ENCODE measurements at regions not wholly inside any gene's neighbourhood (a gene's known extent, or its start where the extent isn't known, plus 50 kb on each side); places are given as distances from the start of the nearest gene placed in this dataset.

- DNase-seq (ENCODE audit: extremely low spot score, insufficient read length, low read depth), result no peak
- no peak for FAIRE-seq
Observed at GRCh38 chr3:78130741-78131290, 1090.9 kb downstream of the ROBO2 start.

GRCh38 chr3:78134496-78134895 is 1094.6 kb downstream of the ROBO2 start:
- DNase-seq (ENCODE audit: extremely low spot score, insufficient read length, low read depth) (no peak), FAIRE-seq (no peak)

- FAIRE-seq, result no peak
- no peak for DNase-seq (ENCODE audit: extremely low spot score, insufficient read length, low read depth)
Observed at GRCh38 chr3:78139166-78139565, 1099.3 kb downstream of the ROBO2 start.

- DNase-seq (ENCODE audit: extremely low spot score, insufficient read length, low read depth) (no peak), FAIRE-seq (no peak)
Observed at GRCh38 chr3:78140274-78140673, 1100.4 kb downstream of the ROBO2 start.

GRCh38 chr3:78140866-78141265 is 1101.0 kb downstream of the ROBO2 start:
- FAIRE-seq (no peak), DNase-seq (ENCODE audit: extremely low spot score, insufficient read length, low read depth) (no peak)

- FAIRE-seq, result no peak
Observed at GRCh38 chr3:78141269-78141668, 1101.4 kb downstream of the ROBO2 start.

GRCh38 chr3:78143000-78143399 is 1103.1 kb downstream of the ROBO2 start:
- DNase-seq (ENCODE audit: extremely low spot score, insufficient read length, low read depth), result no peak
- FAIRE-seq, result no peak

More at GRCh38 chr3:78141269-78141668, 1101.4 kb downstream of the ROBO2 start:
- DNase-seq (ENCODE audit: extremely low spot score, insufficient read length, low read depth), result no peak

GRCh38 chr3:78148986-78149717 is 1109.3 kb downstream of the ROBO2 start:
- FAIRE-seq (no peak), DNase-seq (ENCODE audit: extremely low spot score, insufficient read length, low read depth) (no peak)

GRCh38 chr3:78153973-78154372 is 1114.1 kb downstream of the ROBO2 start:
- DNase-seq (ENCODE audit: extremely low spot score, insufficient read length, low read depth), result no peak
- FAIRE-seq, result no peak

- FAIRE-seq (no peak), DNase-seq (ENCODE audit: extremely low spot score, insufficient read length, low read depth) (no peak)
Observed at GRCh38 chr3:78154521-78155186, 1114.8 kb downstream of the ROBO2 start.

GRCh38 chr3:78161736-78162135 is 1121.8 kb downstream of the ROBO2 start:
- FAIRE-seq, result no peak
- DNase-seq (ENCODE audit: extremely low spot score, insufficient read length, low read depth), result no peak

GRCh38 chr3:78163379-78163778 is 1123.5 kb downstream of the ROBO2 start:
- no peak for FAIRE-seq

GRCh38 chr3:78165876-78166275 is 1126.0 kb downstream of the ROBO2 start:
- DNase-seq (ENCODE audit: extremely low spot score, insufficient read length, low read depth), result no peak
- no peak for FAIRE-seq

More at GRCh38 chr3:78163379-78163778, 1123.5 kb downstream of the ROBO2 start:
- DNase-seq (ENCODE audit: extremely low spot score, insufficient read length, low read depth), result no peak

- no peak for DNase-seq (ENCODE audit: extremely low spot score, insufficient read length, low read depth)
- no peak for FAIRE-seq
Observed at GRCh38 chr3:78174821-78175220, 1134.9 kb downstream of the ROBO2 start.

- no peak for DNase-seq (ENCODE audit: extremely low spot score, insufficient read length, low read depth)
- no peak for FAIRE-seq
Observed at GRCh38 chr3:78176869-78177268, 1137.0 kb downstream of the ROBO2 start.

- FAIRE-seq (no peak), DNase-seq (ENCODE audit: extremely low spot score, insufficient read length, low read depth) (no peak)
Observed at GRCh38 chr3:78177780-78178179, 1137.9 kb downstream of the ROBO2 start.

GRCh38 chr3:78178209-78178608 is 1138.3 kb downstream of the ROBO2 start:
- no peak for DNase-seq (ENCODE audit: extremely low spot score, insufficient read length, low read depth)
- no peak for FAIRE-seq

GRCh38 chr3:78178740-78179363 is 1139.0 kb downstream of the ROBO2 start:
- no peak for DNase-seq (ENCODE audit: extremely low spot score, insufficient read length, low read depth)
- FAIRE-seq, result no peak

- DNase-seq (ENCODE audit: extremely low spot score, insufficient read length, low read depth) (no peak), FAIRE-seq (no peak)
Observed at GRCh38 chr3:78183906-78184599, 1144.2 kb downstream of the ROBO2 start.

- FAIRE-seq, result no peak
- DNase-seq (ENCODE audit: extremely low spot score, insufficient read length, low read depth), result no peak
Observed at GRCh38 chr3:78186404-78186803, 1146.5 kb downstream of the ROBO2 start.

All from GM18507 (cell line).